HG03521 (cell line): ENCODE measurements at regions not wholly inside any gene's neighbourhood (a gene's known extent, or its start where the extent isn't known, plus 50 kb on each side); places are given as distances from the start of the nearest gene placed in this dataset.

ENCODE experiments used
- ATAC-seq: cut with Tn5 transposase; IDR thresholded peaks from one replicate; pipeline ENCODE4 v1.9.1; 2021; ENCODE audit warnings: mild to moderate bottlenecking, moderate library complexity; ENCODE audit not compliant: unreplicated experiment

DNA sequence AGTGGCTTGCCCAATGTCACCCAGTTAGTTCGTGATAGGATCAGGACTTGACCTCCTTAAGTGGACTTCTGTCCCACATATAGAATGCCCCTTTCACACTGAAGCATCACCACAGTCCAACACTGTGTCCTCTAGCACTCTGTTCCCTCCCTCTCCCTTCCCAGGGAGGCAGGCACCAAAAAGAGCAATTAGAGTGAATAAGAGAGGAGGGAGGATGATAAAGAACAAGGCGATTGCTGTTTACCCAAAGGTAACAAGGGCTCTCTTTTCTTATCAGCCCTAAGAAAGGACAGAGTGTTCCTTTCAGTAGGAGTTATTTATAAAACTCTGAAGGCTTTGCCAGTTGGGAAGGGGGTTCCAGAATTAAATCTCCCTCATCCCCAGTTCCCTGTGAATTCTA lies 192.7 kb upstream of the ATP2B1 start:
- no peak for ATAC-seq

GRCh38 chr12:89899651-89900050 lies 191.0 kb upstream of the ATP2B1 start:
- no peak for ATAC-seq

DNA sequence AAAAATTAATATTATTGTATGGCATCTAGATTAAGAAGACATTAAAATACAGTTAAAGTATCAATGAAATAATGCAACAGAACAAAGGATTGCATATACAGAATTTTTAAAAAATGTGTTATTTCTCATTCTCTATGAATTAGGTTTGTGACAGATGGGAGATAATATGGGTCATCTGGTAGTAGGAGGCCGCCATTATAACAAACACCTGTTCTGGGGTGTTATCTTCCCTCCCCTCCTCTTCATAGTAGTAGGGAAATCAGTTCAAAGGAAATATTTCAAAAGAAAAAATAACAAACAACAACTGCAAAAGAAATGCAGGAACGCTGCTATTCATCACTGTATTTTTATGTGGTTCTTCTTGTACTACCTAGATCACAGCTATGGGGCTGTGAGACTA lies 187.0 kb upstream of the ATP2B1 start:
- ATAC-seq, result no peak

DNA sequence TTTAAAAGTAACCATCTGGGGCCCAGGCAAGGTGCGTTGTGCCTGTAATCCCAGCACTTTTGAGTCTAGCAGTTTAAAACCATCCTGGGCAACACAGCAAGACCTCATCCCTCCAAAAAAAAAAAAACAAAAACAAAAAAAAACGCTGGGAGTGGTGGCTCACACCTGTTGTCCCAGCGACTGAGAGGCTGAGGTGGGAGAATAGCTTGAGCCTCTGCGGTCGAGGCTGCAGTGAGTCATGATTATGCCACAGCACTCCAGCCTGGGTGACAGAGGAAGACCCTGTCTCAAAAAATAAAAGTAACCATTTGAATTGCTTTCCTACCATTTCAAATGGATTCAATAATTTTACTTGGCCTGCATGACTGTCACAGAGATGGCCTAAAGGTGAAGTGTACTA lies 186.5 kb upstream of the ATP2B1 start:
- no peak for ATAC-seq

GRCh38 chr12:89893972-89894706 lies 185.5 kb upstream of the ATP2B1 start:
- no peak for ATAC-seq

GRCh38 chr12:89892436-89892835 lies 183.8 kb upstream of the ATP2B1 start:
- ATAC-seq, result no peak

- ATAC-seq, result no peak
Measured at GRCh38 chr12:89891933-89892332, 183.3 kb upstream of the ATP2B1 start.

- ATAC-seq, result no peak
Measured at GRCh38 chr12:89890161-89890560, 181.5 kb upstream of the ATP2B1 start.

GRCh38 chr12:89889062-89889461 lies 180.4 kb upstream of the ATP2B1 start:
- no peak for ATAC-seq

- no peak for ATAC-seq
Measured at GRCh38 chr12:89884952-89885351, 176.3 kb upstream of the ATP2B1 start.

DNA sequence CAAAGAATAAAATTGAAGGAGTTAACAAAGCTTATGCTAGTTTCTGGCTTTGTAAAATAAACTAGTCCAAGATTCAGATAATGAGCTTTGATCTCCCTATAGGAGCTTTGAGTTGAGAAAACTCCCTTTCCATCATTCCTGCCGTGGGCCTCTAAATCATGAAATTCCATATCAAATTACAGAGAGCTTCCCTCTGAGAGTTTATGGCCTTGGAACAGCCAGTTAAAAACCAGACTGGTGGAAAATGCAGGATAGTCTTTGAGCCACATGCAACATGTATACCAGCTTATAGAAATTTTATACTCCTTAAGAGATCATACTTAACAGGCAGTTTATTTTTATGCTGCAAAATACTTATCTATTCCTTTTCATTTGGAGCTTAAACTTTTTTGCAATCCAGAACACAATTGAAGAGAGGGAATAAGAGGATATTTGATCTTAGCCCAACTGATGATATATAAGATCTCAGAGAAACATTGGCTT lies 175.8 kb upstream of the ATP2B1 start:
- ATAC-seq, result no peak

- ATAC-seq, result no peak
Measured at GRCh38 chr12:89883630-89884389, 175.2 kb upstream of the ATP2B1 start.

GRCh38 chr12:89882792-89883191 lies 174.2 kb upstream of the ATP2B1 start:
- no peak for ATAC-seq

- ATAC-seq, result peak; percentile 24
Measured at GRCh38 chr12:89882050-89882449, 173.4 kb upstream of the ATP2B1 start.

DNA sequence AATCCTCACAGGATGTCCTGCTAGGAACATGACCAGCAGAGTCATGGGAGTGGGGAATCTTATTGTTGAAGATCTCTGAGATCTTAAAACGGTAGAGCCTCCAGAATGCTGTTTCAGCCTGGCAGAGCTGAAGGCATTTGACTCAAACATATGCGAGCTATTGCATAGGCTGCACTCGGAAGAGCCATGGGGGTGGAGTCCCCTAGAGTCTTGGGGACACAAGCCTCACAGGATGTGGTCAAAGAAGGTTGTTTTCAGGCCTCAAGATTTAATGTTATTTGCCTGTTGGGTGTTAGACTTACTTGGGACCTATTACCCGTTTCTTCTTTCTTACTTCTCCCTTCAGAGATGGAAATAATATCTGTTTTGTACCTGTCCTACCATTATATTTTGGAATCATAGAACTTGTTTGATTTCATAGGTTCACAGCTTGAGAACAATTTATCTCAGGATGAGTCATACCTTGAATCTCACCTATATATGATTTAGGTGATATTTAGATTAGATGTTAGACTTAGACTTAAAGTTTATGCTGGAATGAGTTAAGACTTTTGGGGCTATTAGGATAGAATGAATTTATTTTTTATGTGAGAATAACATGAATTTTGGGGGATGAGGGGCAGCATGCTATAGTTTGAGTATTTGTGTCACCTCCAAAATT lies 172.2 kb upstream of the ATP2B1 start:
- peak; percentile 97 for ATAC-seq

DNA sequence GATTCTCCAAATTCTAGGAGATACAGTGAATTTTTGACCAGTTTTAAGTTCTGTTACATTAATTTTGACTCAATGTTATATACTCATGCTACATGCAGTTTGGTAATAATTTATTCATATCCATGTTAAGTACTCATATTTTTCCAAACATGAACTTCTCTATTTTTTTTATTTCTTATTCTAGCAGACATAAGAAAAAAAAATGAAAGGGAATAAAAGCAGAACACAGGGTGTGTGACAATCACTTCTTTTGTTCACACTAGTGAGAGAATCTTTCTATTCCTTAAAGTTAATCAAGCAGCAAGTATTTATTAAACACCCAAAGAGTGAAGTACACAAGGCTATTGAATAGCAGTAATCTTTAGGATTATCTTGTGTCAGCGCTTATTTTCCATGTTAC lies 171.1 kb upstream of the ATP2B1 start:
- ATAC-seq, result no peak

- no peak for ATAC-seq
Measured at GRCh38 chr12:89878950-89879349, 170.3 kb upstream of the ATP2B1 start.

GRCh38 chr12:89878327-89878726 lies 169.7 kb upstream of the ATP2B1 start:
- ATAC-seq, result no peak

- no peak for ATAC-seq
Measured at GRCh38 chr12:89877671-89878070, 169.0 kb upstream of the ATP2B1 start.

DNA sequence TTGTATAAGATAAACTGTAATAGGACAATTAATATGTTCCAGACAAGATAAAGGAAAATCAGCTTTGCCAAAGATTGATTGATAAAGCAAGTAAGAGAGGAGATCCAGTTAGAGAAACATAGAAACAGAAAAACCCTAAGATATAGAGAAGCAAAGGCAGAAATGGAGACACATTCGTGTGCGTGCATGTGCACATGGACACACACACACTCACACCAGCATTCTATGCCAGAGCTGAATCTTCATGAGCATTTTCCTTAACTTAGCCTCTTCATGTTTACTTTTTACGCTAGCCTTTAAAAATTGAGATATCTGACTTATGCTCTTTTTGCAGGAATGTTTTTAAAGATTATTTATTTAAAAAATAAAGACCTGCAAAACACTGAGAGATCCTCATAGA lies 168.5 kb upstream of the ATP2B1 start:
- ATAC-seq, result no peak

GRCh38 chr12:89875809-89876208 lies 167.2 kb upstream of the ATP2B1 start:
- no peak for ATAC-seq

DNA sequence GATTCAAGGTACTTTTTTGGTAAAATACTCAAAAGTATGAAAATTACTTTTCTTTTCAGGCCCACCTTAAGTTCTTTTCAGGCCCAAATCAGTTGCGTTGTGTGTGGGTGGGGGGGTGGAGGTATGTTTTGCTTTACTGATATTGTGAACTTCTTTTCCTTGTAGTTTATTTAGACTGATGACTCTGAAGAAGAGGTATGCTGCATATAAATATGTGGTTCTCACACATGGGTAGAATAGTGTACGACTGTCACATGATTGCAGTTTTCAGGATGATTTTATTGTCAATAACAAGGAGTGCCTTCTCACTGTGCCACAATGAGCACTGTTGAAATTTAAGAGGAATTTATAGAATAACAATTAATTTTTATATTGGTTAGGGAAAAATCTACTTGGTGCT lies 166.6 kb upstream of the ATP2B1 start:
- no peak for ATAC-seq
